Thyroid gland (tissue), 4 donors: ENCODE measurements at regions not wholly inside any gene's neighbourhood (a gene's known extent, or its start where the extent isn't known, plus 50 kb on each side); places are given as distances from the start of the nearest gene placed in this dataset.

Experiments
- POLR2A ChIP-seq, 2 donors: fragments of 450-650 bp; IDR thresholded peaks; one replicate each; pipeline ENCODE4 v1.6.1; 2017; ENCODE audit warnings: antibody characterized with exemption in 2 of 2, mild to moderate bottlenecking in 2 of 2, moderate library complexity in 1 of 2
- TF ChIP-seq, protein P1 (sequence below), 6 experiments: fragments of 200-600 bp in 3 of 6; fragments of 450-650 bp in 3 of 6; sonication (generic) in 3 of 6; IDR thresholded peaks; one replicate each; pipeline ENCODE4 v1.5.1; 2016 to 2019; ENCODE audit warnings: antibody characterized with exemption in 6 of 6, mild to moderate bottlenecking in 2 of 6, inconsistent platforms in 1 of 6, moderate library complexity in 1 of 6

DNA sequence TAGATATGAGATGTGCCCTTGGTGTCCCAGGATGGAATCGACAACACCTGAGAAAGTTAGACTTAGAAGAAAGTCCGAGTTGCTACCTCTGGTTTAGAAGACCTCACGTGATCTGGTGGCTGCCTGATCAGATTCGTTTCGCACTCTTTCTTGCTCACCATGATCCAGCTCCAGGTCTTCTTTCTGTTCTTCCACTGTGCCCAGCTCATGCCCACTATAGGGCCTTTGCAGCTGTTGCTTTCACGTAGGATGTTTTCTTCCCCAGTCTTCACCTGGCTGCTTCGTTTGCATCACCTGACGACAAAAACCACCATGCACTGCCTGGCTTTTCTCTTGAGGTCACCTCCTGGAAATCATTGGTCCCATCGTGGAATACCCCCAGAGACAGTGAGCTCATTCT is 311.1 kb downstream of the PRDM2 start:
- TF ChIP-seq, protein P1, sequence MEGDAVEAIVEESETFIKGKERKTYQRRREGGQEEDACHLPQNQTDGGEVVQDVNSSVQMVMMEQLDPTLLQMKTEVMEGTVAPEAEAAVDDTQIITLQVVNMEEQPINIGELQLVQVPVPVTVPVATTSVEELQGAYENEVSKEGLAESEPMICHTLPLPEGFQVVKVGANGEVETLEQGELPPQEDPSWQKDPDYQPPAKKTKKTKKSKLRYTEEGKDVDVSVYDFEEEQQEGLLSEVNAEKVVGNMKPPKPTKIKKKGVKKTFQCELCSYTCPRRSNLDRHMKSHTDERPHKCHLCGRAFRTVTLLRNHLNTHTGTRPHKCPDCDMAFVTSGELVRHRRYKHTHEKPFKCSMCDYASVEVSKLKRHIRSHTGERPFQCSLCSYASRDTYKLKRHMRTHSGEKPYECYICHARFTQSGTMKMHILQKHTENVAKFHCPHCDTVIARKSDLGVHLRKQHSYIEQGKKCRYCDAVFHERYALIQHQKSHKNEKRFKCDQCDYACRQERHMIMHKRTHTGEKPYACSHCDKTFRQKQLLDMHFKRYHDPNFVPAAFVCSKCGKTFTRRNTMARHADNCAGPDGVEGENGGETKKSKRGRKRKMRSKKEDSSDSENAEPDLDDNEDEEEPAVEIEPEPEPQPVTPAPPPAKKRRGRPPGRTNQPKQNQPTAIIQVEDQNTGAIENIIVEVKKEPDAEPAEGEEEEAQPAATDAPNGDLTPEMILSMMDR (IDR thresholded peaks at IDR 0.05), result no peak
- TF ChIP-seq POLR2A (IDR thresholded peaks at IDR 0.05), result no peak
